Pancreas (tissue), 10 donors: ENCODE measurements at regions not wholly inside any gene's neighbourhood (a gene's known extent, or its start where the extent isn't known, plus 50 kb on each side); places are given as distances from the start of the nearest gene placed in this dataset.

Experiments
- ATAC-seq, 4 donors: fragments of 200-7000 bp; cut with Tn5 transposase; one replicate each; pipeline versions ENCODE4 v1.8.0 to v1.9.1; 2020; ENCODE audit warnings: mild to moderate bottlenecking in 4 of 4, moderate library complexity in 4 of 4
- DNase-seq, 6 donors: peaks; one replicate each; pipeline ENCODE4 v3.0.0-alpha.2; 2020
- FAIRE-seq: peaks from 2 replicates; lab custom pipeline; 2012; peaks lifted over from hg19 to GRCh38; lab: Jason Lieb, UNC
- H3K27ac ChIP-seq, 4 donors: fragments of 200-600 bp; sonication (generic); 1 replicate in 3 of 4; 2 replicates in 1 of 4; pipeline versions ENCODE4 v1.5.0 to v1.8.0; 2020
- H3K27me3 ChIP-seq, 4 donors: fragments of 200-600 bp; one replicate each; pipeline ENCODE4 v1.8.0; 2021
- H3K36me3 ChIP-seq, 3 donors: fragments of 200-600 bp; sonication (generic) in 1 of 3; one replicate each; pipeline versions ENCODE4 v1.5.0 to v1.8.0; 2020 to 2021
- H3K4me1 ChIP-seq, 3 donors: fragments of 200-600 bp; one replicate each; pipeline ENCODE4 v1.8.0; 2021
- H3K4me3 ChIP-seq, 4 donors: fragments of 200-600 bp; sonication (generic) in 2 of 4; one replicate each; pipeline versions ENCODE4 v1.5.0 to v1.8.0; 2020 to 2021
- H3K9me3 ChIP-seq, 4 donors: fragments of 200-600 bp; one replicate each; pipeline ENCODE4 v1.8.0; 2021
- WGBS, 2 donors: extraction: QIAGEN DNeasy Blood & Tissue Kit; methylation state at CpG; one replicate each; pipeline ENCODE4 v1.1.7; 2013; 5-methylcytosine and 5-hydroxymethylcytosine counted together
- intact Hi-C, 3 donors: fragments of 100-400 bp; cut with DNase I; formaldehyde crosslinking; loops; one replicate each; pipeline versions ENCODE4 v1.11.1 to v1.14.2; 2022
- TF ChIP-seq, protein P1 (sequence below), 4 donors: fragments of 200-600 bp; sonication (generic) in 3 of 4; IDR thresholded peaks; one replicate each; pipeline versions ENCODE4 v1.5.0 to v1.8.0; 2021; ENCODE audit warnings: antibody characterized with exemption in 4 of 4
- donor health status: healthy with polysubstance abuse.
- donor health status: DM: no; HTN: no; CAD: no; lungs with moderate emphysema.
- donor health status: DM: no; HTN: no; CAD: no.
- donor health status: control.
- donor health status: control.
- donor health status: Bipolar disorder and iron deficiency.
- donor health status: DM: yes; HTN: yes; CAD: no.
- donor health status: DM: no; HTN: no; CAD: no.
- donor health status: DM: no; HTN: no; CAD: no.
- donor health status: DM: yes; HTN: yes; CAD: no.

DNA sequence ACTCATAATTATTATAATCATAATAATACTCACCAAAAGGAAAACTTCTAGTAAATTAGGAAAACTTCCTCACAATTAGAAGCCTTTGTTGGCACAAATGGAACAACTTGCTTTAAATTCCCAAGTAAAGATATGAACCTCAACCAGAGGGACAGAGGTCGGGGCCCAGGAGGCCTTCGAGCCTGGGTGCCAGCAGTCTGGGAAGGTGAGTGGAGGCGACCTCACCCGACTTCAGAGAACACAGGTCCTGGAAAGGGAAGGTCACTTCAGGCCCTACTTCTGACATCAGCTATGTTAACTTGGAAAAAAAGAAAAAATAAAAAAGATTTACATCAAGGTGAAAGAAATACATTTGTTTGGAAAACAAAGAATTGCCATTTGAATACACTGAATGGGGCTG, 350.0 kb upstream of the MYT1L start:
- intact Hi-C loops, result no loop called here
- Histone ChIP-seq H3K9me3 (no peaks in the 10 kb centered on the region), H3K4me1 (no peaks in the 10 kb centered on the region), H3K4me3 (no peak overlapping the region), H3K36me3 (no peaks in the 10 kb centered on the region), H3K27me3 (no peaks in the 10 kb centered on the region), H3K27ac (no peak overlapping the region)
- FAIRE-seq (no peak), DNase-seq (no peak), ATAC-seq (no peak)
- TF ChIP-seq, protein P1, sequence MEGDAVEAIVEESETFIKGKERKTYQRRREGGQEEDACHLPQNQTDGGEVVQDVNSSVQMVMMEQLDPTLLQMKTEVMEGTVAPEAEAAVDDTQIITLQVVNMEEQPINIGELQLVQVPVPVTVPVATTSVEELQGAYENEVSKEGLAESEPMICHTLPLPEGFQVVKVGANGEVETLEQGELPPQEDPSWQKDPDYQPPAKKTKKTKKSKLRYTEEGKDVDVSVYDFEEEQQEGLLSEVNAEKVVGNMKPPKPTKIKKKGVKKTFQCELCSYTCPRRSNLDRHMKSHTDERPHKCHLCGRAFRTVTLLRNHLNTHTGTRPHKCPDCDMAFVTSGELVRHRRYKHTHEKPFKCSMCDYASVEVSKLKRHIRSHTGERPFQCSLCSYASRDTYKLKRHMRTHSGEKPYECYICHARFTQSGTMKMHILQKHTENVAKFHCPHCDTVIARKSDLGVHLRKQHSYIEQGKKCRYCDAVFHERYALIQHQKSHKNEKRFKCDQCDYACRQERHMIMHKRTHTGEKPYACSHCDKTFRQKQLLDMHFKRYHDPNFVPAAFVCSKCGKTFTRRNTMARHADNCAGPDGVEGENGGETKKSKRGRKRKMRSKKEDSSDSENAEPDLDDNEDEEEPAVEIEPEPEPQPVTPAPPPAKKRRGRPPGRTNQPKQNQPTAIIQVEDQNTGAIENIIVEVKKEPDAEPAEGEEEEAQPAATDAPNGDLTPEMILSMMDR (IDR thresholded peaks at IDR 0.05), result no peak
- 73 to 77% methylated on average over 4 of the region's 4 CpGs for WGBS, 2 donors

DNA sequence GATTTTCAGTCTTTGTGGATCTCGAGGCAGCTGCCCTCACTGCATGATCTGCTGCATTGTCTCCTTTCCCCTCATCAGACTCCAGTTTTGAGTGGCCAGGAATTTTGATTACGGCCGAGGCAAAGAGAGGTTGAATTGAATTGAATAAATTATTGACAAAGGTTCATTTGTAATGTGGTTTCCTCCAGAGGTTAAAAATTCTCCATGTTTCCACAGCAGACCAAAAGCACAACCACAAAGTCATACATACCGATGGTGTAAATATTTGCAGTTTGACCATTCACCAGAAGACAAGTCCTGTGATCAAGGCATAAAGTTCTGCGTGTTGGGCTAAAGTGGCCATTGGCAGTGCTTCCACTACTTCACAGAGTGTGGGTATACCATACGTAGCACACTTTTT, 343.8 kb upstream of the MYT1L start:
- DNase-seq (no peak), ATAC-seq (no peak), FAIRE-seq (no peak)
- intact Hi-C loops, result no loop called here
- WGBS, 2 donors, result 36 to 37% methylated on average over 6 of the region's 6 CpGs
- H3K9me3 ChIP-seq, result no peaks in the 10 kb centered on the region
- H3K4me1 ChIP-seq, result no peaks in the 10 kb centered on the region
- no peak overlapping the region for H3K4me3 ChIP-seq
- TF ChIP-seq, protein P1 (IDR thresholded peaks at IDR 0.05), result no peak
- no peaks in the 10 kb centered on the region for H3K27me3 ChIP-seq
- no peak overlapping the region for H3K27ac ChIP-seq
- H3K36me3 ChIP-seq, result no peaks in the 10 kb centered on the region

GRCh38 chr2:2673406-2673805, 342.3 kb upstream of the MYT1L start:
- FAIRE-seq (no peak), ATAC-seq (no peak), DNase-seq (no peak)
- H3K4me3 ChIP-seq, result no peak overlapping the region
- intact Hi-C loops, result no loop called here
- TF ChIP-seq, protein P1 (IDR thresholded peaks at IDR 0.05), result no peak
- 49% methylated on average over 3 of the region's 3 CpGs for WGBS, 2 donors
- no peaks in the 10 kb centered on the region for H3K4me1 ChIP-seq
- no peaks in the 10 kb centered on the region for H3K9me3 ChIP-seq
- no peaks in the 10 kb centered on the region for H3K27me3 ChIP-seq
- H3K36me3 ChIP-seq, result no peaks in the 10 kb centered on the region
- H3K27ac ChIP-seq, result no peak overlapping the region

GRCh38 chr2:2672249-2672648, 341.2 kb upstream of the MYT1L start:
- DNase-seq (no peak), FAIRE-seq (no peak), ATAC-seq (no peak)
- WGBS, 2 donors, result 84 to 94% methylated on average over 14 of the region's 14 CpGs
- no peaks in the 10 kb centered on the region for H3K4me1 ChIP-seq
- H3K4me3 ChIP-seq, result no peak overlapping the region
- H3K9me3 ChIP-seq, result no peaks in the 10 kb centered on the region
- no peaks in the 10 kb centered on the region for H3K27me3 ChIP-seq
- no peaks in the 10 kb centered on the region for H3K36me3 ChIP-seq
- TF ChIP-seq, protein P1 (IDR thresholded peaks at IDR 0.05), result no peak
- intact Hi-C loops, result no loop called here
- H3K27ac ChIP-seq, result no peak overlapping the region

- TF ChIP-seq, protein P1 (IDR thresholded peaks at IDR 0.05), result no peak
- Histone ChIP-seq H3K9me3 (no peaks in the 10 kb centered on the region), H3K27ac (no peak overlapping the region), H3K27me3 (no peaks in the 10 kb centered on the region), H3K4me1 (no peaks in the 10 kb centered on the region), H3K4me3 (no peak overlapping the region), H3K36me3 (no peaks in the 10 kb centered on the region)
- ATAC-seq (no peak), FAIRE-seq (no peak), DNase-seq (no peak)
- WGBS, 2 donors, result 82 to 90% methylated on average over 6 of the region's 6 CpGs
- intact Hi-C loops, result no loop called here
Observed at GRCh38 chr2:2671826-2672225, 340.8 kb upstream of the MYT1L start.
